ENCODE measurements at regions not wholly inside any gene's neighbourhood (a gene's known extent, or its start where the extent isn't known, plus 50 kb on each side); places are given as distances from the start of the nearest gene placed in this dataset.

- DNase-seq (ENCODE audit: low spot score) = no peak
- peak; percentile 35 for ATAC-seq (ENCODE audit: low FRiP score)
- no peak for TF ChIP-seq CTCF (IDR thresholded peaks at IDR 0.05)
These were observed 52.4 kb upstream of the SHISAL1 start for GRCh38 chr22:44365191-44365590.

DNA sequence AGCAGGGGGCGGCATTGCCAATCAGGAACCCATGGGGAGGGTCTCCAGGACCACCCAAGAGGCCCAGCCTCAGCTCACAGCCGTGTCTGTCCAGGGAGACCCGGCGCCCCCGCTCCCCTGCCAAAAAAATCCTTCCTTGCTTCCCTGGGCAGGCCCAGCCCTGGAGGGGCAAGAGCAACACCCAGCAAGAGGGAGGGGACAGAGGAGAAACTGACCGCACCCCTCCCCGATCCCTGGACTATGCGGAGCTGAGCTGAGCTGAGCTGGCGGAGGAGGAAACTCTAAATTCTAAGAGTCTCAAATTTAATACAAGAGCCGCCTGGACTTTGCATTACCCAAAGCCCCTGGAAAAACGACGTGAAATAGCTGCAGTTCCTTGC, 52.0 kb upstream of the SHISAL1 start:
- TF ChIP-seq CTCF (IDR thresholded peaks at IDR 0.05) = no peak
- ATAC-seq (ENCODE audit: low FRiP score) (no peak), DNase-seq (ENCODE audit: low spot score) (no peak)

DNA sequence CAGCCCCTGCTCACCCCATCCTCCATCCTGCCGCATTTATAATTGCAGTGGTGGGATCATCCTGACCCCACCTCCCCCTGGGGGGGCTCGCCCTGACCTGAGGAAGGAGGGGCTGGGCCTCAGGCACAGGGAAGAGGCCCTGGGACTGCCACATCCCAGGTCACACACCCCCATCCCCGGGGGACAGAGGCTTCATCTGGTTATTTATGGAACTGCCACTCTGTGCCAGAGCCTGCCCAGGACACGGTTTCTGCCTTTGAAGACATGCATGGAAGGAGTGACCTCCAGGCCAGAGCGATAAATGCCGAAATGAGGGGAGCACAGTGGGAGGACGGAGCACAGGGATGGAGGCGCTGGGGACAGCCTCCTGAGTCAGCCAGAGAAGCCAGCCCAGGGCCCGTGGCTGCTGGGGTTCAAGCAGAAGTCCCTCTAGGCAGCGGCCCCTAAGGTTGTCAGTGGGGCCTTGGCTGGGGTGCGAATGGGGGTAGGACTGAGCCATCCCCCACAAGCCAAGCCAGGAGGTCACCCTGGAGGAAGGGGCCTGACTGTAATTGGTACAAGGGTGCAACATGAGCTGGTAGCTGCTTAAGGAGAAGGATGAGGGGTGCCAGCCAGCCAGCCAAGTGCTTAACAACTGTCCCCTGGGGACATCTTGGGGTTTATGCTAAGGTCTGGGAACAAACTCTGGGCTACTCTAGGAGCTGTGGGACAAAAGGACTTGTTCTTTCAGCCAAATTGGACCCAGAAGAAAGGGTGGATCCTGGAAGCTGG, 51.4 kb upstream of the SHISAL1 start:
- ATAC-seq (ENCODE audit: low FRiP score) (no peak), DNase-seq (ENCODE audit: low spot score) (no peak)
- no peak for TF ChIP-seq CTCF (IDR thresholded peaks at IDR 0.05)

GRCh38 chr22:44363013-44363979, 50.5 kb upstream of the SHISAL1 start:
- ATAC-seq (ENCODE audit: low FRiP score) (peak; percentile 77), DNase-seq (ENCODE audit: low spot score) (peak; percentile 79)
- TF ChIP-seq CTCF (IDR thresholded peaks at IDR 0.05) = no peak

DNA sequence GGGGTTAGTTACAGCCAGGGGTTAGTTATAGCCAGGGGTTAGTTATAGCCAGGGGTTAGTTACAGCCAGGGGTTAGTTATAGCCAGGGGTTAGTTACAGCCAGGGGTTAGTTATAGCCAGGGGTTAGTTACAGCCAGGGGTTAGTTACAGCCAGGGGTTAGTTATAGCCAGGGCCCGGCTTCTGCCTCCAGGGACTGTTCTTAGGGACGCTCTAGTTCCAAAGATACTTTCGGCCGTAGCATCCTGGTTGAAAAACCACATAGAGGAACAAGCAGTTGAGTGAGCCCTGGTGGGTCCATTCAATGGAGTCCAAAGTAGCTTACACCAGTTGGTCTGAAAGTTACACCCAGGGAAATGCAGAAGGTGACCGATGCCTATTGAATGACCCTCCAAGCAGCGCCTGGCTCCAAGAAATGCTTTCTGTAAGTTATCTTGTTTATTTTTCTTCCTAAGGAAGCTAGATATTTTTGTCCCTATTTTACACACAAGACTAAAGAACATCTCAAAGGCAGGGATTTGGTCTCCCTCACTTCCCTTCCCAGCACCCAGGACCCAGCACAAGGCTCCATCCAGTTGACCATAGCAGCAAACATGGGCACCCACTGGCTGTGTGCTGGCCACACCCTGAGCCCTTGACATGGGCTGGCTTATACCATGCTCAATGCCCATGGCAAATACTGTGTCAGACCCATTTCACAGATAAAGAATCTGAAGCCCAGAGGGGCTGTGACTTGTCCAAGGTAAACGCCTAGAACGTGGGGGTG, 49.7 kb upstream of the SHISAL1 start:
- ATAC-seq (ENCODE audit: low FRiP score) = no peak
- no peak for TF ChIP-seq CTCF (IDR thresholded peaks at IDR 0.05)
- DNase-seq (ENCODE audit: low spot score) = no peak
